ENCODE measurements at regions not wholly inside any gene's neighbourhood (a gene's known extent, or its start where the extent isn't known, plus 50 kb on each side); places are given as distances from the start of the nearest gene placed in this dataset.

GRCh38 chr4:26233350-26233749 lies 87.5 kb upstream of the RBPJ start:
- H3K23ac ChIP-seq (ENCODE audit: low read length) = no peak overlapping the region
- H3K9ac ChIP-seq (ENCODE audit: low read length) = no peak overlapping the region
- no peak overlapping the region for H3K18ac ChIP-seq (ENCODE audit: low read length)
- no peak overlapping the region for H2AK5ac ChIP-seq (ENCODE audit: low read length)
- no peaks in the 10 kb centered on the region for H3K4me1 ChIP-seq (ENCODE audit: control insufficient read depth in 1 of 2, insufficient read depth in 2 of 2, low read length in 2 of 2)
- H2BK12ac ChIP-seq (ENCODE audit: low read length) = no peak overlapping the region
- no peak overlapping the region for H3K4ac ChIP-seq (ENCODE audit: low read depth, low read length)
- no peaks in the 10 kb centered on the region for H3K79me1 ChIP-seq (ENCODE audit: low read length)
- no peaks in the 10 kb centered on the region for H3K79me2 ChIP-seq (ENCODE audit: control insufficient read depth, insufficient read depth, low read length, poor library complexity)
- H2BK120ac ChIP-seq (ENCODE audit: insufficient read depth, low read length, poor library complexity) = no peak overlapping the region
- no peak overlapping the region for H2BK5ac ChIP-seq (ENCODE audit: low read depth, low read length, poor library complexity)
- no peak overlapping the region for H2AFZ ChIP-seq (ENCODE audit: insufficient read depth, low read length, poor library complexity)
- H3K4me2 ChIP-seq (ENCODE audit: low read length) = no peak overlapping the region
- H4K12ac ChIP-seq (ENCODE audit: low read depth, low read length) = no peak overlapping the region
- H4K8ac ChIP-seq (ENCODE audit: low read depth, low read length) = no peak overlapping the region
- DNase-seq = no peak
- no peaks in the 10 kb centered on the region for H3K9me3 ChIP-seq (ENCODE audit: insufficient read depth, low read depth, low read length)
- H3K14ac ChIP-seq (ENCODE audit: low read length) = no peak overlapping the region
- no peak overlapping the region for H4K91ac ChIP-seq (ENCODE audit: low read depth, low read length)
- no peak overlapping the region for H3K4me3 ChIP-seq (ENCODE audit: low read depth, low read length)
- H3K27ac ChIP-seq (ENCODE audit: low read depth, low read length) = no peak overlapping the region
- WGBS (ENCODE audit: extremely low coverage, insufficient coverage, insufficient read length) = no CpG with 5 or more reads among the region's 5 CpGs
- H3K27me3 ChIP-seq (ENCODE audit: insufficient read depth, low read length) = no peaks in the 10 kb centered on the region
- no peaks in the 10 kb centered on the region for H3K36me3 ChIP-seq (ENCODE audit: control insufficient read depth in 1 of 2, insufficient read depth in 2 of 2, low read length in 2 of 2)

GRCh38 chr4:26235500-26235899 lies 85.3 kb upstream of the RBPJ start:
- Histone ChIP-seq H4K12ac (ENCODE audit: low read depth, low read length) (no peak overlapping the region), H3K9me3 (ENCODE audit: insufficient read depth, low read depth, low read length) (no peaks in the 10 kb centered on the region), H2BK12ac (ENCODE audit: low read length) (no peak overlapping the region), H3K14ac (ENCODE audit: low read length) (no peak overlapping the region), H3K36me3 (ENCODE audit: control insufficient read depth in 1 of 2, insufficient read depth in 2 of 2, low read length in 2 of 2) (no peaks in the 10 kb centered on the region), H3K79me1 (ENCODE audit: low read length) (no peaks in the 10 kb centered on the region), H3K27me3 (ENCODE audit: insufficient read depth, low read length) (no peaks in the 10 kb centered on the region), H4K91ac (ENCODE audit: low read depth, low read length) (no peak overlapping the region), H3K9ac (ENCODE audit: low read length) (no peak overlapping the region), H2BK120ac (ENCODE audit: insufficient read depth, low read length, poor library complexity) (no peak overlapping the region), H3K27ac (ENCODE audit: low read depth, low read length) (no peak overlapping the region), H3K4me1 (ENCODE audit: control insufficient read depth in 1 of 2, insufficient read depth in 2 of 2, low read length in 2 of 2) (no peaks in the 10 kb centered on the region), H4K8ac (ENCODE audit: low read depth, low read length) (no peak overlapping the region), H2BK5ac (ENCODE audit: low read depth, low read length, poor library complexity) (no peak overlapping the region), H2AK5ac (ENCODE audit: low read length) (no peak overlapping the region), H3K4me3 (ENCODE audit: low read depth, low read length) (no peak overlapping the region), H3K4me2 (ENCODE audit: low read length) (no peak overlapping the region), H2AFZ (ENCODE audit: insufficient read depth, low read length, poor library complexity) (no peak overlapping the region), H3K23ac (ENCODE audit: low read length) (no peak overlapping the region), H3K4ac (ENCODE audit: low read depth, low read length) (no peak overlapping the region), H3K79me2 (ENCODE audit: control insufficient read depth, insufficient read depth, low read length, poor library complexity) (no peaks in the 10 kb centered on the region), H3K18ac (ENCODE audit: low read length) (no peak overlapping the region)
- DNase-seq = peak in 1 of 2 donors; percentile 44

- H2BK5ac ChIP-seq (ENCODE audit: low read depth, low read length, poor library complexity) = no peak overlapping the region
- no peak overlapping the region for H3K27ac ChIP-seq (ENCODE audit: low read depth, low read length)
- H3K4me1 ChIP-seq (ENCODE audit: control insufficient read depth in 1 of 2, insufficient read depth in 2 of 2, low read length in 2 of 2) = no peaks in the 10 kb centered on the region
- H3K79me2 ChIP-seq (ENCODE audit: control insufficient read depth, insufficient read depth, low read length, poor library complexity) = no peaks in the 10 kb centered on the region
- no peak overlapping the region for H3K9ac ChIP-seq (ENCODE audit: low read length)
- H2AFZ ChIP-seq (ENCODE audit: insufficient read depth, low read length, poor library complexity) = no peak overlapping the region
- no peak overlapping the region for H4K8ac ChIP-seq (ENCODE audit: low read depth, low read length)
- H3K23ac ChIP-seq (ENCODE audit: low read length) = no peak overlapping the region
- H3K4me3 ChIP-seq (ENCODE audit: low read depth, low read length) = no peak overlapping the region
- no peak overlapping the region for H3K18ac ChIP-seq (ENCODE audit: low read length)
- no peaks in the 10 kb centered on the region for H3K9me3 ChIP-seq (ENCODE audit: insufficient read depth, low read depth, low read length)
- no peaks in the 10 kb centered on the region for H3K27me3 ChIP-seq (ENCODE audit: insufficient read depth, low read length)
- no peak overlapping the region for H4K12ac ChIP-seq (ENCODE audit: low read depth, low read length)
- no peak overlapping the region for H3K4me2 ChIP-seq (ENCODE audit: low read length)
- no peak overlapping the region for H2AK5ac ChIP-seq (ENCODE audit: low read length)
- H3K36me3 ChIP-seq (ENCODE audit: control insufficient read depth in 1 of 2, insufficient read depth in 2 of 2, low read length in 2 of 2) = no peaks in the 10 kb centered on the region
- no CpG with 5 or more reads among the region's 5 CpGs for WGBS (ENCODE audit: extremely low coverage, insufficient coverage, insufficient read length)
- no peak overlapping the region for H3K14ac ChIP-seq (ENCODE audit: low read length)
- no peak overlapping the region for H2BK120ac ChIP-seq (ENCODE audit: insufficient read depth, low read length, poor library complexity)
- DNase-seq = no peak
- no peaks in the 10 kb centered on the region for H3K79me1 ChIP-seq (ENCODE audit: low read length)
- H3K4ac ChIP-seq (ENCODE audit: low read depth, low read length) = no peak overlapping the region
- no peak overlapping the region for H4K91ac ChIP-seq (ENCODE audit: low read depth, low read length)
- no peak overlapping the region for H2BK12ac ChIP-seq (ENCODE audit: low read length)
Measured at GRCh38 chr4:26237916-26238315, 82.9 kb upstream of the RBPJ start.

- H3K79me1 ChIP-seq (ENCODE audit: low read length) = no peaks in the 10 kb centered on the region
- H3K9ac ChIP-seq (ENCODE audit: low read length) = no peak overlapping the region
- H3K4ac ChIP-seq (ENCODE audit: low read depth, low read length) = no peak overlapping the region
- no peak overlapping the region for H3K4me2 ChIP-seq (ENCODE audit: low read length)
- no peaks in the 10 kb centered on the region for H3K36me3 ChIP-seq (ENCODE audit: control insufficient read depth in 1 of 2, insufficient read depth in 2 of 2, low read length in 2 of 2)
- no peaks in the 10 kb centered on the region for H3K79me2 ChIP-seq (ENCODE audit: control insufficient read depth, insufficient read depth, low read length, poor library complexity)
- no peak overlapping the region for H4K12ac ChIP-seq (ENCODE audit: low read depth, low read length)
- H2AFZ ChIP-seq (ENCODE audit: insufficient read depth, low read length, poor library complexity) = no peak overlapping the region
- H3K14ac ChIP-seq (ENCODE audit: low read length) = no peak overlapping the region
- H3K18ac ChIP-seq (ENCODE audit: low read length) = no peak overlapping the region
- H3K4me1 ChIP-seq (ENCODE audit: control insufficient read depth in 1 of 2, insufficient read depth in 2 of 2, low read length in 2 of 2) = no peaks in the 10 kb centered on the region
- no peak overlapping the region for H4K8ac ChIP-seq (ENCODE audit: low read depth, low read length)
- H3K23ac ChIP-seq (ENCODE audit: low read length) = no peak overlapping the region
- H2BK120ac ChIP-seq (ENCODE audit: insufficient read depth, low read length, poor library complexity) = no peak overlapping the region
- DNase-seq = no peak
- no peaks in the 10 kb centered on the region for H3K9me3 ChIP-seq (ENCODE audit: insufficient read depth, low read depth, low read length)
- no peak overlapping the region for H2BK5ac ChIP-seq (ENCODE audit: low read depth, low read length, poor library complexity)
- no CpG with 5 or more reads among the region's 4 CpGs for WGBS (ENCODE audit: extremely low coverage, insufficient coverage, insufficient read length)
- no peak overlapping the region for H3K4me3 ChIP-seq (ENCODE audit: low read depth, low read length)
- H3K27me3 ChIP-seq (ENCODE audit: insufficient read depth, low read length) = no peaks in the 10 kb centered on the region
- no peak overlapping the region for H3K27ac ChIP-seq (ENCODE audit: low read depth, low read length)
- H4K91ac ChIP-seq (ENCODE audit: low read depth, low read length) = no peak overlapping the region
- H2AK5ac ChIP-seq (ENCODE audit: low read length) = no peak overlapping the region
- peak overlapping the region; percentile 50 for H2BK12ac ChIP-seq (ENCODE audit: low read length)
Measured at GRCh38 chr4:26238426-26238777, 82.4 kb upstream of the RBPJ start.
